ENCODE measurements at regions not wholly inside any gene's neighbourhood (a gene's known extent, or its start where the extent isn't known, plus 50 kb on each side); places are given as distances from the start of the nearest gene placed in this dataset.

DNA sequence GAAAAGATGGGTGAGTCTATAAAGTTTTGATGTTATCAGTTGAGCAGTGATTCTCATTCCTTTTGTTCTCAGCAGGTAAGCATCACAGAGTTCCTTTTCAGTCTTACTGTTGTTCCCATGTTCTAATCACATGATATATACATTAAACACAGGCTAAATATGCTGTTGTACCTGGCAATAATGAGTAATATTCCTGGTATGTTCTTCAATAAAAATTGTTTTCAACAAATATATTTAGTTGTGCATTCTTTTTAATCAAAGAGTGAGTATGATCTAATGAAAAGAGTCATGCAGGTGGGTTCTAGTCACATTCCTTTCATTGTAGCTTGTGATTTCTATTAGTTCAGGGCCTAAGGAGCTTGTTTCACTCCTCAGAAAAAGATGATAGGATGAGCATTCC, 288.3 kb upstream of the NETO1 start (continued):
- TF ChIP-seq REST (IDR thresholded peaks at IDR 0.05; ENCODE audit: unreplicated experiment) (no peak), CREB1 (CRISPR knock-in tag; IDR thresholded peaks at IDR 0.05; ENCODE audit: low read depth) (no peak)

DNA sequence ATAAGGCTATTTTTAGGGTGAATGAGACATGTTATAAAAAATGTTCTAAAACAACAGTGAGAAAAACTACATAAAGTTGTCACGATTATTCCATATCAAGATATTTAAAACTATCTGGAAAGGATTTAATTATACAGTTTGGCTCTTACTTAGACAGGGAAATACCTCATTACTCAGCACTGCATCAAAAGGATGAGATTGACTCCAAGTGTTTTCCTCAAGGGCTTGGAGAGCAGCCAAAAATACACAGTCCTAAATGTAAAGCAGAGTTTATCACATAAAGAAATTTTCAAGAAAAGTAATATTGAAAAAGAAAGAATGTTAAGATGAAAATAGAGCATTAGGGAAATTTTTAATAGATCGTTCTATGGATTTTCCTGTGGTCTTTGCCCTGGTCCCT, 285.5 kb upstream of the NETO1 start:
- Histone ChIP-seq H4K20me1 (replicated peaks; ENCODE audit: insufficient read depth) (no peaks in the 10 kb centered on the region), H3K79me2 (replicated peaks; ENCODE audit: insufficient read depth) (no peaks in the 10 kb centered on the region), H3K4me3 (no peak overlapping the region), H3K4me1 (ENCODE audit: insufficient read depth) (no peaks in the 10 kb centered on the region), H3K9me2 (ENCODE audit: insufficient read depth) (no peaks in the 10 kb centered on the region), H3K27me3 (ENCODE audit: insufficient read depth) (no peaks in the 10 kb centered on the region), H3K27ac (ENCODE audit: low read depth) (no peak overlapping the region), H3F3A (replicated peaks; ENCODE audit: low read depth) (no peaks in the 10 kb centered on the region), H2AFZ (no peak overlapping the region), H3K4me2 (no peak overlapping the region), H3K36me3 (ENCODE audit: insufficient read depth) (no peaks in the 10 kb centered on the region)
- no peak overlapping the region for H3K4me3 Mint-ChIP-seq
- DNase-seq (ENCODE audit: low spot score) (no peak), ATAC-seq (no peak)
- H3K36me3 Mint-ChIP-seq (ENCODE audit: low read depth), result no peaks in the 10 kb centered on the region
- H3K4me1 Mint-ChIP-seq, result no peaks in the 10 kb centered on the region
- H3K9me3 Mint-ChIP-seq, result no peaks in the 10 kb centered on the region
- H3K27ac Mint-ChIP-seq, result no peak overlapping the region
- no peaks in the 10 kb centered on the region for H3K27me3 Mint-ChIP-seq (ENCODE audit: insufficient read depth, low read depth, poor library complexity)
- no peak for TF ChIP-seq JUNB (IDR thresholded peaks at IDR 0.05; ENCODE audit: unreplicated experiment)
- TF ChIP-seq ZNF331 (CRISPR knock-in tag; IDR thresholded peaks at IDR 0.05; ENCODE audit: low read depth), result no peak
- TF ChIP-seq ZNF114 (CRISPR knock-in tag; IDR thresholded peaks at IDR 0.05), result no peak
- TF ChIP-seq CREB1 (CRISPR knock-in tag; IDR thresholded peaks at IDR 0.05; ENCODE audit: low read depth), result no peak
- no peak for TF ChIP-seq POLR2AphosphoS5 (IDR thresholded peaks at IDR 0.05; ENCODE audit: low read depth)
- TF ChIP-seq EZH2 (IDR thresholded peaks at IDR 0.05; ENCODE audit: low read depth, unreplicated experiment), result no peak
- TF ChIP-seq REST (IDR thresholded peaks at IDR 0.05; ENCODE audit: unreplicated experiment), result no peak
- TF ChIP-seq ZNF462 (CRISPR knock-in tag; IDR thresholded peaks at IDR 0.05), result no peak
- TF ChIP-seq EZH2phosphoT487 (IDR thresholded peaks at IDR 0.05; ENCODE audit: unreplicated experiment), result no peak
- no peak for TF ChIP-seq STAT1 (IDR thresholded peaks at IDR 0.05; ENCODE audit: unreplicated experiment)
- TF ChIP-seq, protein P1, sequence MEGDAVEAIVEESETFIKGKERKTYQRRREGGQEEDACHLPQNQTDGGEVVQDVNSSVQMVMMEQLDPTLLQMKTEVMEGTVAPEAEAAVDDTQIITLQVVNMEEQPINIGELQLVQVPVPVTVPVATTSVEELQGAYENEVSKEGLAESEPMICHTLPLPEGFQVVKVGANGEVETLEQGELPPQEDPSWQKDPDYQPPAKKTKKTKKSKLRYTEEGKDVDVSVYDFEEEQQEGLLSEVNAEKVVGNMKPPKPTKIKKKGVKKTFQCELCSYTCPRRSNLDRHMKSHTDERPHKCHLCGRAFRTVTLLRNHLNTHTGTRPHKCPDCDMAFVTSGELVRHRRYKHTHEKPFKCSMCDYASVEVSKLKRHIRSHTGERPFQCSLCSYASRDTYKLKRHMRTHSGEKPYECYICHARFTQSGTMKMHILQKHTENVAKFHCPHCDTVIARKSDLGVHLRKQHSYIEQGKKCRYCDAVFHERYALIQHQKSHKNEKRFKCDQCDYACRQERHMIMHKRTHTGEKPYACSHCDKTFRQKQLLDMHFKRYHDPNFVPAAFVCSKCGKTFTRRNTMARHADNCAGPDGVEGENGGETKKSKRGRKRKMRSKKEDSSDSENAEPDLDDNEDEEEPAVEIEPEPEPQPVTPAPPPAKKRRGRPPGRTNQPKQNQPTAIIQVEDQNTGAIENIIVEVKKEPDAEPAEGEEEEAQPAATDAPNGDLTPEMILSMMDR (conservative IDR thresholded peaks at IDR 0.05; ENCODE audit: low read depth in 2 of 2), result no peak

Data from GM23338 (cell line).